Activated B cell treated with CpG ODN at 0.5 μM for 24 hours (primary cell): ENCODE measurements at regions not wholly inside any gene's neighbourhood (a gene's known extent, or its start where the extent isn't known, plus 50 kb on each side); places are given as distances from the start of the nearest gene placed in this dataset.

Source experiments
- ATAC-seq: fragments of 200-7000 bp; cut with Tn5 transposase; one replicate; pipeline ENCODE4 v1.10.0; 2021; ENCODE audit warnings: low read depth, mild to moderate bottlenecking, moderate library complexity
- CTCF ChIA-PET: fragments of 350-600 bp; sonication (Branson Sonifier 250); formaldehyde crosslinking; loops from one replicate; lab custom pipeline; 2021; ENCODE audit warnings: antibody characterized with exemption; lab: Charles Lee
- POLR2A ChIA-PET: fragments of 350-600 bp; sonication (Branson Sonifier 250); formaldehyde crosslinking; loops from one replicate; lab custom pipeline; 2021; ENCODE audit warnings: antibody characterized with exemption; lab: Charles Lee
- DNase-seq: peaks from one replicate; pipeline ENCODE4 v3.0.0; 2022
- H3K27ac Mint-ChIP-seq: one replicate; pipeline ENCODE4 v1.8.0; 2020; ENCODE audit warnings: mixed read lengths
- H3K27me3 Mint-ChIP-seq: one replicate; pipeline ENCODE4 v1.8.0; 2021; ENCODE audit warnings: mixed read lengths
- H3K36me3 Mint-ChIP-seq: one replicate; pipeline ENCODE4 v1.8.0; 2021; ENCODE audit warnings: low read depth, mixed read lengths
- H3K4me1 Mint-ChIP-seq: one replicate; pipeline ENCODE4 v1.8.0; 2021; ENCODE audit warnings: mixed read lengths
- H3K4me3 Mint-ChIP-seq: one replicate; pipeline ENCODE4 v1.8.0; 2020; ENCODE audit warnings: mild to moderate bottlenecking, mixed read lengths
- H3K9me3 Mint-ChIP-seq: one replicate; pipeline ENCODE4 v1.8.0; 2020; ENCODE audit warnings: mixed read lengths
- intact Hi-C: fragments of 100-400 bp; cut with micrococcal nuclease; formaldehyde crosslinking; loops from one replicate; pipeline ENCODE4 v1.15.1; 2024
- TF ChIP-seq, protein P1 (sequence below): fragments of 200-600 bp; IDR thresholded peaks from one replicate; pipeline ENCODE4 v1.8.0; 2022; ENCODE audit warnings: antibody characterized with exemption, mild to moderate bottlenecking

DNA sequence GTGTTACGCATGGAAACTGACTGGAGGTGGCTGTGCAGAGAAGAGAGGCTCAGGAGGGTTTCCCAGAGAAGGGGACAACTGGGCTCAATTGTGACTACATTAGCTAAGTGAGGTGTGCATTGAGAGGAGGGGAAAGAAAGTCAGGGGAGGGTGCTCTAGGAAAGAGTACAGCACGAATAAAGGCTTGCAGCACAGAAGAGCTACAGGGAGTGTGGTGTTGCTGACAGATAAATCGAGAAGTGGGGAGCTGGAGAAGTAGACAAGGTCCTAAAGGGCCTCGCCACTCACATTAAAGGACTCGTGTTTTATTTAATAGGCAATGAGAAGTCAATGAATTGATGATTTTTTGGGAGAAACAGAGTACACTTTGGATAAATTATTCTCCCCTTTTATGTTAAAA, 65.7 kb upstream of the CTAGE1 start:
- no peak overlapping the region for H3K27ac Mint-ChIP-seq
- no peaks in the 10 kb centered on the region for H3K9me3 Mint-ChIP-seq
- H3K36me3 Mint-ChIP-seq: no peaks in the 10 kb centered on the region
- TF ChIP-seq, protein P1, sequence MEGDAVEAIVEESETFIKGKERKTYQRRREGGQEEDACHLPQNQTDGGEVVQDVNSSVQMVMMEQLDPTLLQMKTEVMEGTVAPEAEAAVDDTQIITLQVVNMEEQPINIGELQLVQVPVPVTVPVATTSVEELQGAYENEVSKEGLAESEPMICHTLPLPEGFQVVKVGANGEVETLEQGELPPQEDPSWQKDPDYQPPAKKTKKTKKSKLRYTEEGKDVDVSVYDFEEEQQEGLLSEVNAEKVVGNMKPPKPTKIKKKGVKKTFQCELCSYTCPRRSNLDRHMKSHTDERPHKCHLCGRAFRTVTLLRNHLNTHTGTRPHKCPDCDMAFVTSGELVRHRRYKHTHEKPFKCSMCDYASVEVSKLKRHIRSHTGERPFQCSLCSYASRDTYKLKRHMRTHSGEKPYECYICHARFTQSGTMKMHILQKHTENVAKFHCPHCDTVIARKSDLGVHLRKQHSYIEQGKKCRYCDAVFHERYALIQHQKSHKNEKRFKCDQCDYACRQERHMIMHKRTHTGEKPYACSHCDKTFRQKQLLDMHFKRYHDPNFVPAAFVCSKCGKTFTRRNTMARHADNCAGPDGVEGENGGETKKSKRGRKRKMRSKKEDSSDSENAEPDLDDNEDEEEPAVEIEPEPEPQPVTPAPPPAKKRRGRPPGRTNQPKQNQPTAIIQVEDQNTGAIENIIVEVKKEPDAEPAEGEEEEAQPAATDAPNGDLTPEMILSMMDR: no peak
- H3K27me3 Mint-ChIP-seq: no peaks in the 10 kb centered on the region
- POLR2A ChIA-PET: no interaction called here
- intact Hi-C loops: no loop called here
- H3K4me1 Mint-ChIP-seq: no peaks in the 10 kb centered on the region
- no peak for DNase-seq
- CTCF ChIA-PET: no interaction called here
- ATAC-seq: no peak
- H3K4me3 Mint-ChIP-seq: no peak overlapping the region

DNA sequence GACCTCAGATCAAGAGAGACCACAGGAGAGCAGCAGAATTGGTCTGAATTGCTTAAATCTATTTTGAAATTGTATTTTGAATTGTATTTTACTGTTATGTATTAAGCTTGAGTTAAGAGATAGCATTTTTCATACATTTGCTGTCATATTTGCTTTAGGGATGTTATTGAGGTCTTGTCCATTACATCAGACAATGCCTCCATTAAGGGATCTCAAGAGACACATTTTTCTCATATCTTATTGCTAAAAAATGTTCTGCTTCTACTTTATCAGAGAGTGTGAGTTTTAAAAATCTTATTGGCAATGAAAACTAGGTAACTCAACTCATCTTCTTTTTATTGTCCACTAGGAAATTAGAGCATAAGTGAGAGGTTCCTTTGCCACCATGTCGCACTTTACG, 66.8 kb upstream of the CTAGE1 start:
- H3K27me3 Mint-ChIP-seq: no peaks in the 10 kb centered on the region
- intact Hi-C loops: no loop called here
- TF ChIP-seq, protein P1: no peak
- no peaks in the 10 kb centered on the region for H3K4me1 Mint-ChIP-seq
- CTCF ChIA-PET: no interaction called here
- H3K27ac Mint-ChIP-seq: no peak overlapping the region
- H3K36me3 Mint-ChIP-seq: no peaks in the 10 kb centered on the region
- no peaks in the 10 kb centered on the region for H3K9me3 Mint-ChIP-seq
- H3K4me3 Mint-ChIP-seq: no peak overlapping the region
- POLR2A ChIA-PET: no interaction called here
- ATAC-seq: no peak
- no peak for DNase-seq

DNA sequence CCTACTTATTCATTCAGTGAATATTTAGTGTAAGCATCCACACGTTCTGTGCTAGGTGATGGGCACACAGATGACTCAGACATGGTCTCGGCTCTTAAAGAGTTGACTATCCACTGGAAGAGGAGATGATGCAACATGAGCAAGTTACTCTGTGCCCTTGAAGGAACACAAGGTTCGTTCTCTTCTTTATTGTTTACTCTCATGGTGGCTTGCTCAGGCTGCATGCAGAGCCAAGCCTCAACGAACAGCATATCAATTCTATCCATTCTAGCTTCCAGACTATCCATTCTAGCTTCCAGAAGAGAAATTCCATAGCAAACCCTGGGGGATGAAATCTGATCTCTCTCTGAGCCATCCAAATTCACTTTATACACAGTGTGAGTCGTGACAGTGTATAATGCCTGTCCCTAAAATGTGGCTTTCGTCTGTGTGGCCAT, 68.1 kb upstream of the CTAGE1 start:
- Mint-ChIP-seq H3K36me3 (no peaks in the 10 kb centered on the region), H3K4me3 (no peak overlapping the region), H3K9me3 (no peaks in the 10 kb centered on the region), H3K27me3 (no peaks in the 10 kb centered on the region), H3K27ac (no peak overlapping the region), H3K4me1 (no peaks in the 10 kb centered on the region)
- ATAC-seq: no peak
- intact Hi-C loops: no loop called here
- ChIA-PET POLR2A (no interaction called here), CTCF (no interaction called here)
- TF ChIP-seq, protein P1: no peak
- DNase-seq: no peak

DNA sequence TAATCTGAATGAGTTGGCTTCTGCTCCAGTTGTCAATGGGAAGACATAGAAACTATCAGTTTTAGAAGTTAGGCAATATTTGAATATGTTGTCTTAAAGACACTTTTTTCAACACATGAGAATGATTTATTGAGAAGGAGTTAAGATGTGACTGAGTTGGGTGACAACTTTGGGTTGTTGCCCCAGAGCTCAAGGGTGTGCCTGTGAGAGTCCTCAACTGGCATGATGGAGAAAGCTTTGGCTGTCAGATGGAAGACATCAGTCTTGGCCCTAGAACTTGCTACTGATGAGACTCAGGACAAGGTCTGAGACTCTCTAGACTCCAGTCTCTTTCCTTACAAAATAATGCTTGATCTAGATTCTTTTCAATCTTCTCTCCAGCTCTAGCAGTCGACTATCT, 69.0 kb upstream of the CTAGE1 start:
- no peak for ATAC-seq
- Mint-ChIP-seq H3K9me3 (no peaks in the 10 kb centered on the region), H3K4me3 (no peak overlapping the region), H3K27ac (no peak overlapping the region), H3K4me1 (no peaks in the 10 kb centered on the region), H3K36me3 (no peaks in the 10 kb centered on the region), H3K27me3 (no peaks in the 10 kb centered on the region)
- no peak for DNase-seq
- intact Hi-C loops: no loop called here
- TF ChIP-seq, protein P1: no peak
- ChIA-PET POLR2A (no interaction called here), CTCF (no interaction called here)

DNA sequence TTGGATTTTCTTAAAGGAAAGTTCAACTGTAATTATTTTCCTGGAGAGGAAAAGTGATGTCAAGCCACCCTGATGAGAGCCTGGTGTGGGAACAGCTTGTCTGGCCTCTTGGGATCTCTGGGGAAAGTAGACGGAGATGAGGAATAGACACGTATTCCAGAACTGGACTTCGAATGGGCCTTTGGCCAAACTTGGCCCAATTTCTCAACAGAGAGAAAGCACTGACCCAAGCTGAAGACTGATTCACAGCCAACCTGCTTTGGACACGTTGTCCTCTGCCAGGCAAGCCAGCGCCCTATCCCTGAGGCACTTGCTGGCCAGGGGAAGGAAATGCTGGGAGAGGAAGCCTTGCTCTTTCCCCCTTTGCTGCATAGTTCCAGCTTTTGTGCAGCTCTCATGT, 70.8 kb upstream of the CTAGE1 start:
- H3K27ac Mint-ChIP-seq: no peak overlapping the region
- no peak for DNase-seq
- POLR2A ChIA-PET: no interaction called here
- no peak for ATAC-seq
- no peaks in the 10 kb centered on the region for H3K27me3 Mint-ChIP-seq
- intact Hi-C loops: no loop called here
- CTCF ChIA-PET: no interaction called here
- TF ChIP-seq, protein P1: no peak
- no peaks in the 10 kb centered on the region for H3K9me3 Mint-ChIP-seq
- H3K4me3 Mint-ChIP-seq: no peak overlapping the region
- H3K36me3 Mint-ChIP-seq: no peaks in the 10 kb centered on the region
- H3K4me1 Mint-ChIP-seq: no peaks in the 10 kb centered on the region
